ENCODE measurements at regions not wholly inside any gene's neighbourhood (a gene's known extent, or its start where the extent isn't known, plus 50 kb on each side); places are given as distances from the start of the nearest gene placed in this dataset.
"Not testable (repeated sequence)": the region's sequence is repeated elsewhere in the genome, so short reads cannot be mapped to it uniquely, and the experiment has no call there.

DNA sequence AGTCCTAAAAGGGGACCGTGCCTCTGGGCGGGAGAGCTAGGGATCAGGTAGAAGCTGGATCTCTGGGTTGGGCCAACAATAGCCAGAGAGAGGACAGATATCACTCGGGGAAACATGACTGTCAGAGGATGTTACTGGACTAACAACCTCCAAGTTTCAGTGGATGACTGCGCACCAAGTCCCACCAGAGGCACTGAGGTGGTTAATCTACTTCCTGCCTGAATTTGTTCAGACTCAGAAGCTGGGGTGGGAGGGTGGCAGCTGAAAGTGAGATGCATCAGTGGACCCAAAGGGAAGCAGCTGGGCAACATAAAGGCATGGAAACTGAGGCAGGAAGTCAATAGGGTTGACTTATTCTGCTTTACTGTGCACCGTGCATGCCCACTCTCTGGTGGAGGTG lies 130.1 kb upstream of the SLC44A1 start:
- DNase-seq (ENCODE audit: low read depth in 2 of 2): no peak

DNA sequence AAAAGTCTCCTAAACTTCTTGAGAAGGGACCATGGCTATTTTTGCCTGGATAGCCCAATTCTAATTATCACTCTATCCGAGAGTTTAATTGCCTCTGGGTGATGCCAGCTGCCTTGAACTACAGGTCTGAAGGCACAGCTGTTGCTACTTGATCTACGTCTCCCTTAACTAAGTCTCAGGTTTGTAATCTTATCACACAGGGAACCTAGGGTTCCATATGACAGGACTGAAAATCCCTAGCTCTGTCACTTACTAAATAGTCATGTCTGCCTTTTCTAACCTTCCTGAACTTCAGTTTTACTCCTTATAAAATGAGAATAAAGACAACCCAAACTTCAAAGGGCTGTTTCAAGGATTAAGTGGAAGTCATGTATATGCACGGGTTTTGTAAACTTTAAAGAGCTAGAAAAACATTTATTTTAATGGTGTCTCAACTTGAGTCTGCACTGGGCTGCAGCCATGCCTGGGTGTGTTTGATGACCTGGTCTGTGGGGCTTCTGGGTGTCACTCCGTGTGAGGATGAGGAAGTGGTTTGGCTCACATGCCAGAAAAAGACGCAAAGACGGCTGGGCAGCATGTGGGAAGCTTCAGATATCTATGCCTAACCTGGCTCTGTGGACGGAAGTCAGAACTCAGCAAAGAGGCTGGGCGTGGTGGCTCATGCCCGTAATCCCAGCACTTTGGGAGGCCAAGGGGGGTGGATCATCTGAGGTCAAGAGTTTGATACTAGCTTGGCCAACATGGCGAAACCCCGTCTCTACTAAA lies 129.3 kb upstream of the SLC44A1 start:
- no peak for DNase-seq (ENCODE audit: low read depth in 2 of 2)

DNA sequence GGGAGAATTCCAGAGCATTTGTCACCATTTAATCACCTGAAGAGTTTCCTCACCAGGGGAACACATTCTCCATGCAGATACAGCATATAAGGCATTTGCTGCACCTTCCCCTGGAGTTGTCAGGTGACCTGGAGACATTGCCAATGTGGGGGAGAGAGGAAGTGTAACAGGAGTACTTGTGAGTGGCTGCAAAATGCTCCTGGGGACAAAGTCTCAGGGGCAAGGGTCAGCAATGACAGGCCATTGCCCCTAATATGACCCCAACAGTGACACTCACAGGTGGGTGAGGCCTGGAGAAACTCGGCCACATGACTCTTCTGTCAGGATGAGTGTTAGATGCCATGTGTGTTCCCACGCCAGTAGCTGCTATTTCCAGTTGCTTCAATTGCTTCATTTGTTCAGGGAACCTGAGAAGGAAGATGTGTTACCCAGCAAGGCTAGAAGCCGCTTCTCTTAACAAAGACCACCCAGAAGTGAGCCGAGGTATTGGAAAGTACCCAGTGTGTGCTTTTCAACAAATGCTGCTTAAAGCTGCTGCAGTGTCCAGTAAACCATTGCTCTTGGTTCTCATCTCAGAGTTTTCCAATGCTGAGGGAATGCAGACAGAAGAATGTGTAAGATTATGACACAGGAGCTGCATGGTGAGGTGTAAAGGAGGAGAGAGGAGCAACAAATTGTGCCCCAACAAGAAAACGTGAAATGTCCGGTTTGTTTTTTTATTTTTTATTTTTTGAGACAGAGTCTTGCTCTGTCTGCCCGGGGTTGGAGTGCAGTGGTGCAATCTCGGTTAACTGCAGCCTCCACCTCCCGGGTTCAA lies 128.2 kb upstream of the SLC44A1 start:
- no peak for DNase-seq (ENCODE audit: low read depth in 2 of 2)

DNA sequence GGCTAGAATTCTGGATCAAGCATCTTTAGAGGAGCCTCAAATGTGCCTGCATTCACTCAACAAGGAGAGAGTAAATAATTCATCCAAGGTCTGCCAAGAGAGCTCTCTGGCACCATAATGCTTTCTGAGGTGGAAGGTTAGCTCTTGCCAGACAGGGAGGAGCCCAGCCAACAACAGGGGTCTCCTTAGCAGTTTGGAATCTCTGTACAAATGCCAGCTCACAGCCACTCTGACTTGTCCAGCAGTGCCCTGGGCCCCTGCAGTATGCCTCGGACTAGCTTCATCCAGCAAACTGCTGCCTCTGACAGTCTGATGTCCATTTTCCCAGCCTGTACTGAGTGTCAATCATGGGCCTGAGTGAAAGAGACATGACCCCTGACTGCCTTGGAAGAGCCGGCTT lies 127.2 kb upstream of the SLC44A1 start:
- no peak for DNase-seq (ENCODE audit: low read depth in 2 of 2)

DNA sequence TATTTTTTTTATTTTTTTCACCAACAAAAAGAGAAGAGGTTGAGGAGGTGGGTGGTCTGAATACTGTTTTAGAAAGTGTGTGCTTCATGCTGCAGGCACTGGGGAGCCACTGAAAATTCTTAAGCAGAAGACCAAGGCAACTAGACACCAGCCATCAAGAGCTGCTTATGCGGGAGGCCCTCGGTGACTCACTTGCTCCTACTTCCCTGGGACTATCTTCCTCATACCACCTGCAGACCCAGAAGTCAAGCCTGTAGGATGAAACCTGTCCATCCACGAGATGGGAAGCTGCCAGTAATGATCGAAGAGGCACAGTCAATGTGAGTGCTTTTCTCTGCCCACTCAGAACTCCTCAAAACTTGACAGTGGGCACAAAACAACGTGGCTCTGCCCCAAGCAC lies 125.8 kb upstream of the SLC44A1 start:
- no peak for DNase-seq (ENCODE audit: low read depth in 2 of 2)

DNA sequence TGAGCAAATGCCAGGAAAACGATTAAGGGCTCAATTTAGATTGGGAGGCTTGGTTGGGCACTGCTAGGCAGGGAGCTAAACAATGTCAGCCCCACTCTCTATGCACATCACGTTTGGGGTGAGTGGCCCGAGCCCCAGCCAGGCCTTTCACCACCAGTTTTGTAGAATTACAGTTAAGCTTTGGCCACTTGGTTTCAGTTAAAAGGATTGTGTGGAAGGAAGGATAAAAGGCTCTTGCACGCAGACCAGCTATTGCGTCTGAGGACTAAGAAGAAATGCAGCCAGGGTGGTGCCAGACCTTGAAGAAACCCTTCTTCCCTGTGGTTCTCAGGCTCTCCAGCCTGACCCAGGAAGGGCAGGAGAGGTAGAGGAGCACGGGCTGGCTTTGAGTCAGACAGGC lies 125.3 kb upstream of the SLC44A1 start:
- no peak for DNase-seq (ENCODE audit: low read depth in 2 of 2)

DNA sequence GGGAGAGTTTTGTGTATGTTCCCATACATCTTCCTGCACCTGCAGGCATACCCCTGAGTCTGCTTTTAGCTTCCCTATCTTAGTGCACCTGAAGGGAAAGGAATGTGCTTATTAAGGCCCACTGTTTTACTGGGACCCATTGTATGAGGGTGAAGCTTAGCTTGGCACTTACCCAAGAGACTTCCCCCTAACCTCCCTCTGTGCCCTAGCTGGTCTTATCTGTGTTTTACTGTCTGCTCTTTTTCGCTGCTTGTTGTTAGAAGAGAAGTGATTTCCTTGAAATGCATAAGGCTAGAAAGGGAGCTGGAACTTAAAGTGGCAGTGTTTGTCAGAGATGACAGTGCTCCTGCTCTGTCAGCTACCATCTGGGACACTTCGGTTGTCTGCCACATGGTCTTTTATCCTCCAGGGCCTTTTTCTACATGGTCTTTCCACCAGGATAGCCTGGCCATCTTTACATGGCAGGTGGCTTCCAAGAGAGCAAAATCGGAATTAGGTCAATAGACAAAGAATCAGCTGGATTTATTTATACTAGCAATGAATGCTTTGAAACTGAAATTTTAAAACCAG lies 122.5 kb upstream of the SLC44A1 start:
- no peak for DNase-seq (ENCODE audit: low read depth in 2 of 2)

DNA sequence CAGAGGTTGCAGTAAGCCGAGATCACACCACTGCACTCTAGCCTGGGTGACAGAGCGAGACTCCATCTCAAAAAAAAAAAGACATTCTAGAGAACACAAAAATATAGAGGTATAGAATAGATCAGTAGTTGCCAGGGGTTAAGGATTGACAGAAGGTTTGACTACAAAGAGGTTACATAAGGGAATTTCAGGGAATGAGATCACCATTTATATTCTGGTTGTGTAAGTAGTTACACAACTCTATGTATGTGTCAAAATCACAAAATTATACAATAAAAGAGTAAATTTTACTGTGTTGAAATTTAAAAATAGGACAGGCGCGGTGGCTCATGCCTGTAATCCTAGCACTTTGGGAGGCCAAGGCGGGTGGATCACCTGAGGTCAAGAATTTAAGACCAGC lies 119.9 kb upstream of the SLC44A1 start:
- DNase-seq (ENCODE audit: low read depth in 2 of 2): not testable (repeated sequence)

DNA sequence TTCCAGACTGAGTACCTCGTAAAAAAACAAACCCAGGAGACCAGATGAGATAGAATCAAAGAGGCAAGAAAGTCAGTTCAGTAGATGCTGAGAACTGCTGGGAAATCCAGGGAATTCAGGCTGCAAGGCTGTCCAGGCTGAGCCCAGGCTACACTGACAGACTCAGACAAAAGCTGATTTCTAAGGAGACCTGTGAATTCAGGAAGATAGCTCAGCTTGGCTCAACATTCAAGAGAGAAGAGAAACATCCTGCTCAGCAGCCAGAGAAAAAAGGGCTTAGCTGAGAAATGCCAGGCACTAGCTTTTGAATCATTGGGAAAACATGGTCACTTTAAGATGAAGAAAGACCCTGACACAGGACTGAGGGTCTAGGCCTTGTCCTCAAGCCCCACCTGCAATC lies 118.2 kb upstream of the SLC44A1 start:
- DNase-seq (ENCODE audit: low read depth in 2 of 2): no peak

DNA sequence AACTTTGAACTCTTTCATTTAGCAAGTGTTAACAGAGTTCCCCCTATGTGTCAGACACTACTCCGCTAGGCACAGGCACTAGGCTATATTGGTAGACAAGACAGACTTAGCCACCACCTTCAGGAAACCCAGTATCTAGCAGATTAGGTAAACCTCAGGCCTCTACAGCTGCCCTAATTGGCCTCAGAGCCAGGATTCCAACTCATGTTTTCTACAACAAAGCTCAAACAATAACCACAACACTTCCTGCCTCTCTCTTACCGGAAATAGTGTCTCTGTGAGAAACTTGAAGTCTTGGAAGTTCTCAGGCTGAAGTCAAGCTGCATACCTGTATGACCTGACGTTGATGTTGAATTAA lies 116.6 kb upstream of the SLC44A1 start:
- DNase-seq (ENCODE audit: low read depth in 2 of 2): no peak

DNA sequence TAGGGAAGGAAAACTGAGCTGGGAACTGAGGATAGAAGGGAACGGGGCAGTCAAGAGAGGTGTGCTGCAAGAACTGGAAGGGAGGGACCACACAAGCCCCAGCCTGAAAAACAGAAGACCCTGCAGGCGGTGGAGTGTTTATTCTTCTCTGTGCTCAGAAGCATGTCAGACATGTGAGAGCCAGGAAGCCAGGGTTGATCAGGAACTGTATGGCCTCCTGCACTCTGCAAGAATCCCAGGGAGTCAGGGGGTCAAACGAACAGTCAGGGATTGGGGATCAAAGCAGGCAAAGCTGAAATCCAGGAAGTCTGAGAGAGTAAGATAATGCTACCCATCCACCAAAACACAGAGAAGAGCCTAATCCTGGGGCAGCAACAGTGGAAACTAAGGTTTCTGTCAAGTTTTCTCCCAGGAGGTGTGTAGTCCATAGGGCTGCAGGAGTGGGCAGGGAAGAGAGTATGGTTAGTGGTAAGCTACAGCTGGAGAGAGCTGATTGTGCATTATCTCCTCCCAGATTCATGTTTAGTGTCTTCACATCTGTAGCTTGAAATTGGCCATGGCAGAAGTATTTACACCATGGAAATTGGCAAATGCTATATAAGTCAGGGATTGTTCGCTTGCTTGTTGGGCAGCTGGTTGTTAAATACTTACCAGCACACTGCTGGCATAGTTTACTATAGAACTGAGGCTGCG lies 115.4 kb upstream of the SLC44A1 start:
- no peak for DNase-seq (ENCODE audit: low read depth in 2 of 2)

DNA sequence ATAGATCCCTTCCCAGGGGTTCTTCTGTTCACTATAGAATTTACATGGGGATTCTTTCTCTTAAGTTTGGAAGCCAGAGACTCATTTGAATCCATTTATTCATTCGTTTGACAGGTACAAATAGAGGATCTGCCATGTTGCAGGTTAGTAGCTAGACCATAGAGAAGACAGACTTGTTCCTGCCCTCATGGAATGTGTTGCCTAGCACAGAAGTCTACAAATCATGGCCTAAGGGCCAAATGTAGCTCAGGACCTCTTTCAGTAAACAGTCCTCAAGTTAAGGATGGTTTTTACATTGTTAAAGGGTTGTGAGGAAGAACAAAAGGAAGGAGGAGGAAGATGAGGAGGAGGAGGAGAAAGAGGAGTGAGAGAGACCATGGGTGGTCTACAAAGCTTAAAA lies 114.7 kb upstream of the SLC44A1 start:
- DNase-seq (ENCODE audit: low read depth in 2 of 2): no peak

DNA sequence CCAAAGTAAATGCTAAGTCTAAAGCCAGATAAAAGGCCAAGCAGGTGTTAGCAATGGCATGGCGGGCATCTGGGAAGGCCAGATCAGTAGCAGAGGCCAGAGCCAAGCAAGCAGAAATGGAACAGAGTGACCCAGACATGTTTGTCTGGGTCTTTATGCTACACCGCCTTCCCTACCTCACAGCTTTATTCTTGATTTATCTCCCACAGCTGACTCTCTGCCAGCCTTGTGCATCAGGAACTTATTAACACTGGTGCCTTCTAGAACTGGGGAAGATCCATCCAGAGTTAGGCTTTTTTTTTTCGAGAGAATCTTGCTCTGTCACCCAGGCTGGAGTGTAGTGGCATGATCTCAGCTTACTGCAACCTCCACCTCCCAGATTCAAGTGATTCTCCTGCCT lies 112.5 kb upstream of the SLC44A1 start:
- DNase-seq (ENCODE audit: low read depth in 2 of 2): no peak

DNA sequence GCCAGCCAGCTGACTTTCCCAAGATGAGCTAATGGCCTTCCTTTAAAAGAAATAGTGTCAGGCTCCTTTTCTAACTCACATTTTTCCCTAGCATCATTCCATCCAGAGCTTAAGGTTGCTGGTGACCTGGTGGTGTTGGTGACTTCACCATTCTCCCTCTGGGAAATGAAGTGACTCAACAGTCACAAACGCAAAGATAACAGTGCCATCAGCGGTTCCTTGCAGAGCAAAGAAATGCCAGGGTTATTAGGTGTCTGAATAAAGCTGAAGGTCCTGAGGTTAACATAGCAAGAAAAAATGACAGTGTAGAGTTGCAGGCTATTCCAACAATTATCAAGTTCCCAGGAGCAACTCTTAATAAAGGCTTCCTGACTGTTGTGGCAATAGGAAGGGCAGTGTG lies 111.8 kb upstream of the SLC44A1 start:
- DNase-seq (ENCODE audit: low read depth in 2 of 2): no peak

DNA sequence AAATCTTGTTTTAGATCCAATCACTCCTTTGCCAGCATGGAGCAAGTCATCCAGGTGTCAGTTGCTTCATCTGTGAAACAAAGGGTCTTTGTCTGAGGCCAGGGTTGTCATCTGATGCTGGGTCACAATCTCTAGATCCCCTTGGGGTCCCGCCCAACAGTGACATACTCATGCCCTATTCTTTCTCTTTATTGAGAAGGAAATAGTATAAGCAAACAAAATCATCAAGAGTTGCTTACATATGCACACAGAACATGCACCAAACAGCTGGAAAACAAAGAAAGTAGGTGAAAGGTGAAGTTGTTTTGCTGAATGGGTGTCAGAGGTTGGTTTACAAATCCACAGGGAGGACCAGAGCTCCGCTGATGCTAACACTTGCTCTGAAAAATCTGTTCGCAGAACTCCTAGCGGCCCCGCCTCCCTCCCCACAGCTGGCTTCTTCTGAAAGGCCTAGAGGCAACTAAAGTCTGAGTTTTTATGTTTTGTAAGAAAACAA lies 106.1 kb upstream of the SLC44A1 start:
- no peak for DNase-seq (ENCODE audit: low read depth in 2 of 2)

DNA sequence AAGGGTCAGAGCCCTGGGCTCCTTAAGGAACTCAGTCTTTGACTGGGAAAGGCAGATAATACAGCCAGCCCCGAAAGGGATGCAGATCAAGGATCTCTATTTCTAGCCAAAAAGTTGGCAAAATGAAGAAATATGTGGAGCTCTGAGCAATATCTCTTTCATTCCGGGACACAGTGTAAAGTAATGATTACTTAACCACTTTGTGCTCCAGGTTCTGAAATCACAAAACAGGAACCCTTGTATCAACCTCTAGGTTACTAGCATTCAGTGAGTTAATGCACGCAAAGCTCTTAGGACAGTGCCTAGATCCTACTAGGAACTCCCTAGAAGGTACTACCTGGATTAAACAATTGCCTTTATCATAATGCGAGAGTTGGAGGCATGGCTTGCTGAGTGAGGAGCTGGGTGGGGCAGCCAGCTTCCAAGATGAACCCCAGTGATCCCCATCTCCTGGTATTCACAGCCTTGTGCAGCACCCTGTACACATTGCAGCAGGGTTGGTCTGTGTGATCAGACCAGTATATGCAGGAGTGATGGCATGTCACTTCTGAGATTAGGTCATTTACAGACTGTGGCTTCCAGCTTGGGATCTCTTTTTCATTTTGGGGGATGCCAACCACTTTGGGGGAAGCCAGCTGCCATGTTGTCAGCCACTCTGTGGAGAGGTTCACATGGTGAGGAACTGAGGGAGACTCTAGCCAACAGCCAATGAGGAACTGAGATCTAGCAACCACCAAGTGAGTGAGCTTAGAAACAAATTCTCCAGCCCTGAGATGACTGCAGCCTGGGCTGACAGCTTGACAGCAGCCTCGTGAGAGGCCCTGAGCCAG lies 103.1 kb upstream of the SLC44A1 start:
- DNase-seq (ENCODE audit: low read depth in 2 of 2): no peak

DNA sequence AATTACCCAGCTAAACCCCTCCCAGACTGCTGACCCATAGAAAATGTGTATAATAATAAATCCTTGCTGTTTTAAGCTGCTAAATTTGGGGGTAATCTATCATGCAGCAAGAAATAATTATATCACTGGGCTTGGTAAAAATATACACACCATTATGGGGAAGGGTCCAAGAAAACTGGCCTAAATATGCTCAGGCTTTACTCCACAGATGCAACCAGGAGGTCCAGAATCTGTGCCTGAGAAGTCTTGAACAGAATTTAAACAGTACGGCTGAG lies 102.5 kb upstream of the SLC44A1 start:
- no peak for DNase-seq (ENCODE audit: low read depth in 2 of 2)

DNA sequence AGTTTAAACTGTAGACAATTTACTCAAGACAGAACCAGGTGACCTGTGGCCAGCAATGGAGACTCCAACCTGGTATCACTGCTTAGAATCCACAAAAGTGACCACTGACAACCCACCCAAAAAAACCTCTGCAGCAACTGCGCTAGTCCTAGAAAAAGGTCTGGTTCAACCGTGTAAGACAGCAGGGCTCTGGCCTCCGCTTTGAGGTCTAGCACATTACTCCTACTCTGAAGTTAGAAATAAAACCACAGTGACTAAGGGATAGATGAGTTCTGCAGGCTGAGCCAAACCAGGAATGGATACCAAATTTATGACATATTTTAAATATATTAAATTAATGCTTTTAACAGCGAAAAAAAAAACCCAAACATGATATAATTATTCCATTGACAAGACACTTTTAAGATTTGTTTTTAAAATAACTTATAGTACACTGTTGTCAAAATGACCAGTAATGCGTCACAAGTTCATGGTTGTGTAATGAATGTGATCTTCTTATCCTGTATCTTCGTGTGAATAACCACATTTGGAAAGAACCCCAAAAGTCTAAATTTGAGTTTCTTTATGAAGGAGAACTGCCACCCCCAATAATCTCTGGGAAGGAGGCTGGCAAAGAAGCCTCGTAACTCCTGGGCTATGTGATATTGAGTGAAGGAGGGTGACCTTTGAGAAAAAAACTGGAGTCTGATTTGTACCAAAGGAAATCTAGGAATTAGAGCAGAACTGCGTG lies 101.9 kb upstream of the SLC44A1 start:
- DNase-seq (ENCODE audit: low read depth in 2 of 2): no peak

DNA sequence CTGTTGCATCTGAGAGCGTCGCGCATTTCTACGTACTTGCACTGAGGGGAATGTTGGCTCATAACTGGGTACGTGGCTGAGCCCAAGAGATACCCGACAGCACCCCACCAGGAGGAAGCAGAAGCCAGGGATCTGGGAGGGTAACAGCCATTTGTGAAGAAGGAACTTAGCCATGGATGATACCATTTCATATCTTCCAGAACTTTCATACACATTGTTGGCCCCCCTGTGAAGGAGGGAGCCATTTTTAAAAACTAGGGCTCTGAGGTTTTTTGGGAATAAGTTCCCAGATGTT lies 101.4 kb upstream of the SLC44A1 start:
- no peak for DNase-seq (ENCODE audit: low read depth in 2 of 2)

DNA sequence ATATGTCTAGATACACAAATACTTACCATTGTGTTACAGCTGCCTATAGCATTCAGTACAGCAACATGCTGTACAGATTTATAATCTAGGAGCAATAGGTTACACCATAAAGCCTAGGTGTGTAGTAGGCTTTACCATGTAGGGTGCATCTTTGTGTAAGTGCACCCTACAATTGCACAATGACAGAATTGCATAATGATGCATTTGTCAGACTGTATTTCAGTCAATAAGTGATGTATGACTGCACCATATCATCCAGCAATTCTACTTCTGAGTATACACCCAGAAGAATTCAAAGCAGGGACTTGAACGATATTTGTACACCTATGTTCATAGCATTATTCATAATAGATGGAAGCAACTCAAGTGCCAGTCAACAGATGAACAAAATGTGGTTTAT lies 100.4 kb upstream of the SLC44A1 start:
- DNase-seq (ENCODE audit: low read depth in 2 of 2): no peak

DNA sequence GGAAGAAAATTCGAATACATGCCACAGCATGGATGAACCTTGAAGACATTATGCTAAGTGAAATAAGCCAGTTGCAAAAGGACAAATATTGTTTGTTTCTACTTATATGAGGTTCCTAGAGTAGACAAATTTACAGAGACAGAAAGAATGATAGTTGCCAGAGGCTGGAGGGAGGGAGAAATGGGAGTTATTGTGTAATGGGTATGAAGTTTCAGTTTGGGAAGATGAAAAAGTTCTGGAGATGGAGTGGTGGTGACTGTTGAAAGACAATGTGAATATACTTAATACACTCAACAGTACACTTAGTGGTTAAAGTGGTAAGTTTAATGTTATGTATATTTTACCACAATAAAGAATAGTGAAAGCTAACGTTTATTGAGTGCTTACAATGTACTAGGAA lies 99.6 kb upstream of the SLC44A1 start:
- no peak for DNase-seq (ENCODE audit: low read depth in 2 of 2)
